Thyroid gland (tissue), 4 donors: ENCODE measurements at regions not wholly inside any gene's neighbourhood (a gene's known extent, or its start where the extent isn't known, plus 50 kb on each side); places are given as distances from the start of the nearest gene placed in this dataset.

Source experiments
- POLR2A ChIP-seq, 2 donors: fragments of 450-650 bp; IDR thresholded peaks; one replicate each; pipeline ENCODE4 v1.6.1; 2017; ENCODE audit warnings: antibody characterized with exemption in 2 of 2, mild to moderate bottlenecking in 2 of 2, moderate library complexity in 1 of 2
- TF ChIP-seq, protein P1 (sequence below), 6 experiments: fragments of 200-600 bp in 3 of 6; fragments of 450-650 bp in 3 of 6; sonication (generic) in 3 of 6; IDR thresholded peaks; one replicate each; pipeline ENCODE4 v1.5.1; 2016 to 2019; ENCODE audit warnings: antibody characterized with exemption in 6 of 6, mild to moderate bottlenecking in 2 of 6, inconsistent platforms in 1 of 6, moderate library complexity in 1 of 6

DNA sequence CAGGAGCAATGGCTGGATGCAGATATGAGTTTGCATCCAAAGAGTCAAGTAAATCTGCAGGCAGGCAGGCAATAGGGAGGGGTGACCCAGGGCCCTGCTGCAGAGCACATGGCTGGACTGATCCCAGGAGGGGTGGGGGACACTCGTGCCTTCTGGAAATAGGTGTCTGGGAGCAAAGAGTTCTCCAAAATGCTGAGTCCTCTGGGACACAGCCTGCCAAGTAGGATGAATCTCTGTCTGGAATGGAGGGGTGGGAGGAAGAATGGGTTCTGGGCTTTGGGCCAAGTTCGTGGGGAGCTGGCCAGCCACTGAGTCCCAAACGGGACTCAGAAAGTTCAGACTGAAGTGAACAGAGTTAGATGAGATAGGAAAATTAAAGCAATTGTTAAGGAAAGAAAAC lies 214.5 kb downstream of the MTHFS start:
- TF ChIP-seq, protein P1, sequence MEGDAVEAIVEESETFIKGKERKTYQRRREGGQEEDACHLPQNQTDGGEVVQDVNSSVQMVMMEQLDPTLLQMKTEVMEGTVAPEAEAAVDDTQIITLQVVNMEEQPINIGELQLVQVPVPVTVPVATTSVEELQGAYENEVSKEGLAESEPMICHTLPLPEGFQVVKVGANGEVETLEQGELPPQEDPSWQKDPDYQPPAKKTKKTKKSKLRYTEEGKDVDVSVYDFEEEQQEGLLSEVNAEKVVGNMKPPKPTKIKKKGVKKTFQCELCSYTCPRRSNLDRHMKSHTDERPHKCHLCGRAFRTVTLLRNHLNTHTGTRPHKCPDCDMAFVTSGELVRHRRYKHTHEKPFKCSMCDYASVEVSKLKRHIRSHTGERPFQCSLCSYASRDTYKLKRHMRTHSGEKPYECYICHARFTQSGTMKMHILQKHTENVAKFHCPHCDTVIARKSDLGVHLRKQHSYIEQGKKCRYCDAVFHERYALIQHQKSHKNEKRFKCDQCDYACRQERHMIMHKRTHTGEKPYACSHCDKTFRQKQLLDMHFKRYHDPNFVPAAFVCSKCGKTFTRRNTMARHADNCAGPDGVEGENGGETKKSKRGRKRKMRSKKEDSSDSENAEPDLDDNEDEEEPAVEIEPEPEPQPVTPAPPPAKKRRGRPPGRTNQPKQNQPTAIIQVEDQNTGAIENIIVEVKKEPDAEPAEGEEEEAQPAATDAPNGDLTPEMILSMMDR (IDR thresholded peaks at IDR 0.05): no peak
- TF ChIP-seq POLR2A (IDR thresholded peaks at IDR 0.05): no peak
